GF-D8 (cell line): ENCODE measurements at regions not wholly inside any gene's neighbourhood (a gene's known extent, or its start where the extent isn't known, plus 50 kb on each side); places are given as distances from the start of the nearest gene placed in this dataset.

Source experiments
- DNase-seq: peaks from one replicate; lab custom pipeline; 2025; lab: John Stamatoyannopoulos, UW

GRCh38 chr15:38176155-38176554 lies 76.5 kb upstream of the SPRED1 start:
- DNase-seq, result no peak

DNA sequence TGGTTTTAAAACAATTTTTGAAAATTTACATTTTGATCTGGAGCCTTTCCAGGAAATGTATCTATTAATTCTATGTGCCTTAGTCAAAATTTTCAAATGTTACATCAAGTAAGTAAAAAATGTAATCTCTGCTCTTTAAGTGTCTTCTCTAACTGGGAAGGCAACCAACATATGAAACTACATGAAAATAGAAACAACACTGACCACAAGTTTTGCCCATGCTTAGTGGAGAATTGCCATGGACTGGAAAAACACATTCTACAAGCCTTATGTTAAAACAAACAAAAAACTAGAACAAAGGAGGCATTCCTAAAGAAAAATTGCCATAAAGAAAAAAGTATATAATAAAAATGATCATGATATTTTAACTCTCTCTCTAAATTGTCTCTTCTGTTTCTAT lies 75.9 kb upstream of the SPRED1 start:
- no peak for DNase-seq

- no peak for DNase-seq
Measured at GRCh38 chr15:38182900-38183299, 69.7 kb upstream of the SPRED1 start.

DNA sequence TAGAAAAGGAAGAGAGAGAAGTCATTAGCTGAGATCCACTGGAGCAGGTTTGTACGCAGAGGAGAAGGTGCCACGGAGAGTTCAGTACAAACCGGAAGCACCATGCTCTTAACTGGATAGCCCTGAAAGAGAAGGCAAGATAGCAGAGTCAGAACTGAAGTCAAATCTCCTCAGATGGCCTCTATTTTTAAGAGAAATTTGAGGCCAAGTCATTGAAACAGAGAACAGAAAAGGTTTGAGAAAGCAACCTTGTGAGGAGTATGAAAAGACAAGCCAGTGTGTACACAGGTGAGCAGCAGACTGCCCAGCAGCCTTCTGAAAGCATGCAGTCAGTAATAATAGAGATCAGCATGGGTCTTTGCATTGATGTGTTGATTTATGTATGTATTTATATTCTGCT lies 66.1 kb upstream of the SPRED1 start:
- no peak for DNase-seq

- DNase-seq, result no peak
Measured at GRCh38 chr15:38187630-38188313, 64.9 kb upstream of the SPRED1 start.

- no peak for DNase-seq
Measured at GRCh38 chr15:38189671-38190295, 62.9 kb upstream of the SPRED1 start.

DNA sequence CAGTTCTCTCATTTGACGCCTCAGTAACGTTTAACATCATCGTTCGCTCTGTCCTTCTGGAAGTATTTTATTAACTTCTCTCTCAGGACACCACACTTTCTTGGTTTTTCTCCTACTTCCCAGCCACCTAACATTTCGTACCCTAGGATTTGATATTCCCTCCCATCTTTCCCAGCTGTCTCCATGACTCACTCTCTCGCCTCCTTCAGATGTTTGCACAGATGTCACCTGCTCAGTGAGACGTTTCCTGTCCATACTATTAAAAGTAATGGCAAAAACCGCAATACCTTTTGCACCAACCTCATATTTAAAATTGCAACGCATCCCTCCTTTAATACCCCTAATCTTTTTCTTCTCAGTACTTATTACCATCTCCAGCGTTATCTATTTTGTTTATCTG lies 62.1 kb upstream of the SPRED1 start:
- DNase-seq, result no peak

DNA sequence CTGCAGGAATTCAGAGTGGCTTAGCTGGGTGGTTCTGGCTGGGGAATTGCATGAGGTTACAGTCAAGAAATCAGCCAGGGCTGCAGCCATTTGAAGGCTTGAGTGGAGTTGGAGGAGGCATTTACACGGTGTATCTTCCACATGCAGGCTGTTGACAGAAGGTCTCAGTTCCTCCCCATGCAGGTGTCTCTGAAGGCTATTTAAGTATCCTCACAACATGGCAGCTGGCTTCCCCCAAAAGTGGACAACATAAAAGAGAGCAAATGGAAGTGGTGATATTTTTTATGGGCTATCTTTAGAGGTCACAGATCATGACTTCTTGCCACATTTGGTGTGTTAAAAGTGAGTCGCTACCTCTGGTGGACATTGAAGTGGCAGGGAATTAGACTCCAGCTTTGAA lies 60.1 kb upstream of the SPRED1 start:
- DNase-seq, result no peak

DNA sequence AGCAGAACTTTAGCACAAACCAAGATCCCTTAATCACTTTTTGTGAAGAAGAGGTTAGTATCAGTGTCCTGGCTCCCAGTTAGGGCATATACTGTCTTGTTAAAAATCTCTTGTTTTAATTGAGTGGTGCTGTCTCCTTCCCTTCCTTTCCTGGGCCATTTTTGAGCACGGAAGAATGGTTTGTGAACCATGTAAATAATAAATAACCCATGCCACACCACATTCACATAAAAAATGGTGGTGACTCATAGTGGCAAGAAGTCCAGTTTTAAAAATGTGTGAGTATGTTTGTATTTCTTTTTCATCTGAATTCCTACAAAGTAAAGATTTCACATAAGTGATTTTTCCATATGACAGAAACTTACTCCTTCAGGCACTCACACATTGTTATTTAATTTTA lies 59.1 kb upstream of the SPRED1 start:
- DNase-seq, result no peak

DNA sequence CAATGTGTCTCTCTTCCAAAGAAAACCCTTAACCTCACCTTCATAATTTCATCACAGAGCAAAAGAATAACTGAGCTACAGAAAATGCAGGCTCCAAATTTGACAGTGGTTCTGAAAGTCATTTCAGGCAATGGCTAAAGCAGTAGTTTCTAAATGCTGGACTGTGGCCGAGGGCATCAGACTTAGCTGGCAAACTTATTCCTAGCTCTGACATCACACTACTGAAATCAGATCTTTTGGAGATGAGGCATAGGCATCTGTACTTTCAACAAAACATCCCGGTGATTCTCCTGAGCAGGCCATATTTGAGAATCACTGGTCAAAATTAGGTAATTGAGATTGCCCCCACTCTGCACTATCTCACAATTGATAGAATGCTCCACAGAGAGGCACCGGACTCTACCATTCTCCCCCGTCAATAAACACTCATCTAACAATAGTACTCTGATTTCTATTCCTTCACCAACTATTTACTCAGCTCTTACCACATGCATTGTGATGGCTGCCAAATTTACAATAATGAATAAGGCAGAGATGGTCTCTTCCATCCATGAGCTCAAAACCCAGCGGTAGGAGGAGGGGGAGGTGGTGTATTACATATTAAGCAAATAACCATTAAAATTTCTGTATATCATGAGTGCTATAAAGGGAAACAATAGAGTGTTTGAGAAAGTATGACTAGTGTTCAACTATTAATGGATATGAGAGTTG lies 57.3 kb upstream of the SPRED1 start:
- DNase-seq, result no peak

- DNase-seq, result no peak
Measured at GRCh38 chr15:38196076-38196475, 56.6 kb upstream of the SPRED1 start.

DNA sequence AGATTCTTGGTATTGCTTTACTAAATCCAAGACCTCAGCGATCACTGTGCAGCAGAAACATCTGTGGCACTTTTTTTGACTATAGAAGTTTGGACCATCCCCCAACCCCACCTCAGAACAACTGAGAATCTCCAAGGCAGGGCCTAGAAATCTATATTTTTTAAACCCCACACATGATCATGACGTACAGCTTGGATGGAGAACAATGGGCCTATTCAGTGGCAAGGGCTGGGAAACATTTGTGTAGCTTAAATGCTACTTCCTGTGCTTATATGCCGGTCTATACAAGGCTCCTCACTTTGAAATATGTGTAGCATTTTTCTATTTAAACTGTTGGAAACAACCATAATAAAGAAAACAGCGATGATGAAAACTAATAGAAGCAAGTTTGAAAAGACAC lies 55.1 kb upstream of the SPRED1 start:
- no peak for DNase-seq

- DNase-seq, result no peak
Measured at GRCh38 chr15:38201714-38202113, 50.9 kb upstream of the SPRED1 start.

DNA sequence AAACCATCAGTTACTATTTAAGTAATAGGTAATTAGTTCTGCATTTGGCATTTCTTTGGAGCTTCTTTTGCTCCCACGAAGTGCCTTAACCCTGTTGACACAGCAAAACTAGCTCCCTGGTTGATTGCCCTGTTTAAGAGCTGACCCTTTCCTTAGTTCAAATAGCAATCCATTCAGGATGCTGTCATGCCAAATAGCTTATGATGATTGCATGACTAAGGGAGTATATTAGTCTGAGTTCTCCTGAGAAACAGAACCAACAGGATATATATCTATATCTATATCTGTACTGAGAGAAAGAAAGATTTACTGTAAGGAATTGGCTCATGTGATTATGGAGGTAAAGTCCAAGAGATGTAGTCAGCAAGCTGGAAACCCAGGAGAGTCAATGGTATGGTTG lies 50.3 kb upstream of the SPRED1 start:
- DNase-seq, result no peak
